ENCODE measurements at regions not wholly inside any gene's neighbourhood (a gene's known extent, or its start where the extent isn't known, plus 50 kb on each side); places are given as distances from the start of the nearest gene placed in this dataset.

DNA sequence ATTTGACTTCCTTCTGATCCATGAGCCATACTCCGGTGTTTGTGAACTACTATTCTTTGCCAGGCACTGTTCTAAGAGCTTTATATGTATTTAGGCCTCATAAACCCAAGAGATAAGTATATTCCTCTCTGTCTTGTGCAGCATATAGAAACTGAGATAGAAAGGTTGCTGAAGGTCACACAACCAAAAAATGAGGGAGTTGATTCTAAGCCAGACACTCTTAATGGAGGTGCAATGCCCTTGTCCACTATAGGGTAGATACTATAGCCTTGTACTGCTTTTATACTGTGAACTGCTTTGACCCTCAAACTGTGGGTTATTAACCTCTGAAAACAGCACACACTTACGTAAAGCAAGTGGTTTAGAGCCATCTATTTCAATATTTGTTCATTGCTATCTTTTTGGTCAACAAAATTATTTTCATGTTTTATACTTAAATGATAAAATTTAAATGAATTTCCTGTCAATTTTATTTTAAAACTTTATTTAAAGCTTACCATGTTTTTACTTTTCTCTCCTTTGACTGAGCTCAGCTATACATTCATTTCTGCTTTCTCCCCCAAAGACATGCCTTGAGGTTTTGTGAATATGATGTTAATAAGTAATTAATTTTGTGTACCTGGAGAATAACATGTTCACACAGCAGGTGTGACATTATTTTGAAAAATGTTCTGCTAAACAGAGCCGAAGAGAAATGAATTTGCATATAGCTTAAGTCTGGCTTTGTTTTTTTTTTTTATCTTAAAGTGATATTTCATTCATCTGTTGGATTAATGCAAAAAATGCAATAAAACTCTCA, 687.3 kb downstream of the DNAJB9 start:
- TF ChIP-seq, protein P1, sequence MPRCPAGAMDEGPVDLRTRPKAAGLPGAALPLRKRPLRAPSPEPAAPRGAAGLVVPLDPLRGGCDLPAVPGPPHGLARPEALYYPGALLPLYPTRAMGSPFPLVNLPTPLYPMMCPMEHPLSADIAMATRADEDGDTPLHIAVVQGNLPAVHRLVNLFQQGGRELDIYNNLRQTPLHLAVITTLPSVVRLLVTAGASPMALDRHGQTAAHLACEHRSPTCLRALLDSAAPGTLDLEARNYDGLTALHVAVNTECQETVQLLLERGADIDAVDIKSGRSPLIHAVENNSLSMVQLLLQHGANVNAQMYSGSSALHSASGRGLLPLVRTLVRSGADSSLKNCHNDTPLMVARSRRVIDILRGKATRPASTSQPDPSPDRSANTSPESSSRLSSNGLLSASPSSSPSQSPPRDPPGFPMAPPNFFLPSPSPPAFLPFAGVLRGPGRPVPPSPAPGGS (IDR thresholded peaks at IDR 0.05; ENCODE audit: borderline replicate concordance, insufficient read depth, low read depth, low read length, poor library complexity, severe bottlenecking), result no peak
- TF ChIP-seq DPF2 (IDR thresholded peaks at IDR 0.05), result no peak
